GM23338 (cell line): ENCODE measurements at regions not wholly inside any gene's neighbourhood (a gene's known extent, or its start where the extent isn't known, plus 50 kb on each side); places are given as distances from the start of the nearest gene placed in this dataset.

Experiments
- ATAC-seq: fragments of 200-7000 bp; cut with Tn5 transposase; 3 replicates; pipeline ENCODE4 v1.9.1; 2020
- DNase-seq: peaks from one replicate; pipeline ENCODE4 v3.0.0-alpha.2; 2015; ENCODE audit warnings: low spot score
- H2AFZ ChIP-seq: fragments of 200-600 bp; sonication (generic); 2 replicates; pipeline ENCODE4 v1.8.0; 2016; ENCODE audit warnings: antibody characterized with exemption, mild to moderate bottlenecking, moderate library complexity
- H3F3A ChIP-seq: fragments of 200-600 bp; sonication (generic); replicated peaks from 2 replicates; pipeline ENCODE4 v1.8.0; 2017; ENCODE audit warnings: antibody characterized with exemption, mixed run types, low read depth
- H3K27ac ChIP-seq: fragments of 200-600 bp; sonication (generic); 2 replicates; pipeline ENCODE4 v1.6.1; 2016; ENCODE audit warnings: low read depth
- H3K27me3 ChIP-seq: fragments of 200-600 bp; sonication (generic); 2 replicates; pipeline ENCODE4 v1.8.0; 2016; ENCODE audit warnings: mild to moderate bottlenecking, mixed run types, moderate library complexity; ENCODE audit not compliant: insufficient read depth
- H3K36me3 ChIP-seq: fragments of 200-600 bp; sonication (generic); 2 replicates; pipeline ENCODE4 v1.8.0; 2016; ENCODE audit warnings: mild to moderate bottlenecking; ENCODE audit not compliant: insufficient read depth
- H3K4me1 ChIP-seq: fragments of 200-600 bp; sonication (generic); 2 replicates; pipeline ENCODE4 v1.8.0; 2016; ENCODE audit warnings: mild to moderate bottlenecking, moderate library complexity; ENCODE audit not compliant: insufficient read depth
- H3K4me2 ChIP-seq: fragments of 200-600 bp; sonication (generic); 2 replicates; pipeline ENCODE4 v1.7.1; 2017; ENCODE audit warnings: mixed run types
- H3K4me3 ChIP-seq: fragments of 200-600 bp; sonication (generic); 2 replicates; pipeline ENCODE4 v1.6.1; 2016; ENCODE audit warnings: mixed run types
- H3K79me2 ChIP-seq: fragments of 200-600 bp; sonication (generic); replicated peaks from 2 replicates; pipeline ENCODE4 v1.8.0; 2017; ENCODE audit warnings: mild to moderate bottlenecking; ENCODE audit not compliant: insufficient read depth
- H3K9me2 ChIP-seq: fragments of 200-600 bp; sonication (generic); 2 replicates; pipeline ENCODE4 v1.8.0; 2017; ENCODE audit not compliant: insufficient read depth
- H4K20me1 ChIP-seq: fragments of 200-600 bp; sonication (generic); replicated peaks from 2 replicates; pipeline ENCODE4 v1.8.0; 2017; ENCODE audit warnings: mild to moderate bottlenecking; ENCODE audit not compliant: insufficient read depth
- H3K27ac Mint-ChIP-seq: 2 replicates; pipeline ENCODE4 v1.8.0; 2020; ENCODE audit warnings: inconsistent platforms, mild to moderate bottlenecking, moderate library complexity, mixed read lengths
- H3K27me3 Mint-ChIP-seq: 3 replicates; pipeline ENCODE4 v1.8.0; 2022; ENCODE audit warnings: low read depth, mild to moderate bottlenecking, moderate library complexity, mixed read lengths, inconsistent platforms; ENCODE audit not compliant: insufficient read depth, poor library complexity
- H3K36me3 Mint-ChIP-seq: 3 replicates; pipeline ENCODE4 v1.8.0; 2021; ENCODE audit warnings: low read depth, mild to moderate bottlenecking, inconsistent platforms, moderate library complexity, mixed read lengths
- H3K4me1 Mint-ChIP-seq: 3 replicates; pipeline ENCODE4 v1.8.0; 2020; ENCODE audit warnings: mild to moderate bottlenecking, inconsistent platforms, mixed read lengths
- H3K4me3 Mint-ChIP-seq: 3 replicates; pipeline ENCODE4 v1.8.0; 2021; ENCODE audit warnings: moderate library complexity, mild to moderate bottlenecking, inconsistent platforms, mixed read lengths
- H3K9me3 Mint-ChIP-seq: 3 replicates; pipeline ENCODE4 v1.8.0; 2020; ENCODE audit warnings: moderate library complexity, mild to moderate bottlenecking, inconsistent platforms, mixed read lengths
- CTCF ChIP-seq, 2 experiments: fragments of 200-600 bp in 1 of 2; sonication (generic) in 1 of 2; conservative IDR thresholded peaks; 2 replicates each; pipeline versions ENCODE4 v1.5.1 to v1.6.1; 2016 to 2017; ENCODE audit warnings: antibody characterized with exemption in 2 of 2, low read depth in 2 of 2, mild to moderate bottlenecking in 2 of 2, moderate library complexity in 1 of 2
- ETS1 ChIP-seq: IDR thresholded peaks from 2 replicates; pipeline ENCODE4 v1.6.1; 2016; ENCODE audit warnings: antibody characterized with exemption
- EZH2 ChIP-seq: fragments of 200-600 bp; sonication (generic); IDR thresholded peaks from one replicate; pipeline ENCODE4 v1.8.0; 2017; ENCODE audit warnings: antibody characterized with exemption, mild to moderate bottlenecking, low read depth; ENCODE audit not compliant: unreplicated experiment
- EZH2phosphoT487 ChIP-seq: fragments of 200-600 bp; sonication (generic); IDR thresholded peaks from one replicate; pipeline ENCODE4 v1.8.1; 2018; ENCODE audit warnings: antibody characterized with exemption; ENCODE audit not compliant: unreplicated experiment
- NANOG ChIP-seq: IDR thresholded peaks from 2 replicates; pipeline ENCODE4 v1.6.1; 2016; ENCODE audit warnings: antibody characterized with exemption, borderline replicate concordance
- POLR2AphosphoS5 ChIP-seq: IDR thresholded peaks from 2 replicates; pipeline ENCODE4 v1.6.1; 2016; ENCODE audit warnings: antibody characterized with exemption, low read depth
- REST ChIP-seq: IDR thresholded peaks from one replicate; pipeline ENCODE4 v1.6.1; 2018; ENCODE audit warnings: antibody characterized with exemption; ENCODE audit not compliant: unreplicated experiment
- ZNF114 ChIP-seq: fragments of 250-450 bp; sonication (Bioruptor Pico); IDR thresholded peaks from 2 replicates; pipeline ENCODE4 v1.5.0; 2020; ENCODE audit warnings: mild to moderate bottlenecking, moderate library complexity
- ZNF462 ChIP-seq: fragments of 250-450 bp; sonication (Bioruptor Pico); IDR thresholded peaks from 2 replicates; pipeline ENCODE4 v1.5.0; 2020; ENCODE audit warnings: mild to moderate bottlenecking, moderate library complexity

- Mint-ChIP-seq H3K27ac (no peak overlapping the region), H3K4me3 (no peak overlapping the region)
- no peak for DNase-seq
These were observed 2379.9 kb downstream of the ARAP2 start for GRCh38 chr4:33864290-33864859.

More at GRCh38 chr4:33864290-33864859, 2379.9 kb downstream of the ARAP2 start:
- no peak for TF ChIP-seq CTCF (conservative IDR thresholded peaks at IDR 0.05; ENCODE audit: low read depth in 2 of 2)
- TF ChIP-seq POLR2AphosphoS5 = no peak
- no peak for TF ChIP-seq ZNF462 (CRISPR knock-in tag)
- TF ChIP-seq REST = no peak
- no peak for TF ChIP-seq EZH2
- no peak for TF ChIP-seq EZH2phosphoT487
- no peak for TF ChIP-seq NANOG
- no peak for TF ChIP-seq ETS1
- no peak for TF ChIP-seq ZNF114 (CRISPR knock-in tag)
- Histone ChIP-seq H2AFZ (no peak overlapping the region), H3K4me2 (no peak overlapping the region), H3K9me2 (peaks cover 3% of the 10 kb centered on the region; the same call in 1 of the 2 replicates), H3F3A (no peaks in the 10 kb centered on the region), H3K27ac (no peak overlapping the region), H3K4me1 (no peaks in the 10 kb centered on the region), H4K20me1 (no peaks in the 10 kb centered on the region), H3K27me3 (no peaks in the 10 kb centered on the region), H3K36me3 (no peaks in the 10 kb centered on the region), H3K4me3 (no peak overlapping the region), H3K79me2 (no peaks in the 10 kb centered on the region)
- peaks cover 16% of the 10 kb centered on the region for H3K9me3 Mint-ChIP-seq
- peaks cover 1% of the 10 kb centered on the region for H3K27me3 Mint-ChIP-seq
- H3K36me3 Mint-ChIP-seq = peaks cover 17% of the 10 kb centered on the region
- no peak for ATAC-seq
- H3K4me1 Mint-ChIP-seq = no peaks in the 10 kb centered on the region
